ENCODE measurements at regions not wholly inside any gene's neighbourhood (a gene's known extent, or its start where the extent isn't known, plus 50 kb on each side); places are given as distances from the start of the nearest gene placed in this dataset.

DNA sequence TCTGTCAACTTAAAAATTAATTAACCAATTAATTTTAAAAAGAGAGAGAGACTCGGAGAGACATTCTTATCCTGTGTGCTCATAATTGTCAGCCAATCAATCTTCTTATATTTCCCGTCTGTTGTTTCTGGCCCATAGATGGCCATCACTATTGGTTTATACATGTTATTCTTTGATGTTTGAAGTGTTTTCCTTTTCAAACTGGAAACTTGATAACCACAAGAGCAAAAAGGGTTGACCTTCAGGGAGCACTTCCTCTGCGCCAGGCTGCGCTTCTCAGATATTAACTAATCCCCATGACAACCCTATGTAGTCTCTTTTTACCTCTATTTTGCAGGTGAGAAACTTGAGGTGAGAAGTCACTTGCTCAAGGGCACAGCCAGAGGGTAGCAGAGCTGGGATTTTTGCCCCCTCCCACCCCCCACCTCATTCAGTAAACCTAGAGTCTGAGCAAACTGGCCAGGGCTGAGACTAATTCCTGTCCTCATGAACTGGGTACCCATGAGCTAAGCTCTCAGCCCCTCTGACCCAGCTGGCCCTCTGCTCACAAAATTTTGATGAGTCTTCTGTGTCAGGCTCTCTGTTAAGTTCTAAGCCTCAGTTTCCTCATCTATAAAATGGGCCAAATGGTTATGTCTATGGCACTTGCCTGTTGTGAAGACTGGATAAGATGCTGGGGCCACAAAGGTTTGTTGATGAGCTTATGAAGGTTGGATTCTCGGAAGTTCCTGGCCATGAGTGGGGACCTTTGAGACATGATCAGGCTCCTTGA lies 86.0 kb upstream of the SH3PXD2B start:
- CTCF ChIA-PET: interaction anchor here (0.6 to 1.3 kb wide), 2 partner anchors 56 to 1224 kb away, joined by 3 to 4 read pairs; no protein-coding TSS in a partner anchor
- Mint-ChIP-seq H3K27me3 (ENCODE audit: unreplicated experiment) (peaks cover 69% of the 10 kb centered on the region), H3K4me3 (ENCODE audit: low read depth, unreplicated experiment) (no peak overlapping the region), H3K9me3 (ENCODE audit: low read depth, unreplicated experiment) (no peaks in the 10 kb centered on the region), H3K36me3 (ENCODE audit: insufficient read depth, unreplicated experiment) (no peaks in the 10 kb centered on the region), H3K4me1 (ENCODE audit: low read depth, unreplicated experiment) (no peaks in the 10 kb centered on the region), H3K27ac (ENCODE audit: unreplicated experiment) (no peak overlapping the region)
- TF ChIP-seq, protein P1, sequence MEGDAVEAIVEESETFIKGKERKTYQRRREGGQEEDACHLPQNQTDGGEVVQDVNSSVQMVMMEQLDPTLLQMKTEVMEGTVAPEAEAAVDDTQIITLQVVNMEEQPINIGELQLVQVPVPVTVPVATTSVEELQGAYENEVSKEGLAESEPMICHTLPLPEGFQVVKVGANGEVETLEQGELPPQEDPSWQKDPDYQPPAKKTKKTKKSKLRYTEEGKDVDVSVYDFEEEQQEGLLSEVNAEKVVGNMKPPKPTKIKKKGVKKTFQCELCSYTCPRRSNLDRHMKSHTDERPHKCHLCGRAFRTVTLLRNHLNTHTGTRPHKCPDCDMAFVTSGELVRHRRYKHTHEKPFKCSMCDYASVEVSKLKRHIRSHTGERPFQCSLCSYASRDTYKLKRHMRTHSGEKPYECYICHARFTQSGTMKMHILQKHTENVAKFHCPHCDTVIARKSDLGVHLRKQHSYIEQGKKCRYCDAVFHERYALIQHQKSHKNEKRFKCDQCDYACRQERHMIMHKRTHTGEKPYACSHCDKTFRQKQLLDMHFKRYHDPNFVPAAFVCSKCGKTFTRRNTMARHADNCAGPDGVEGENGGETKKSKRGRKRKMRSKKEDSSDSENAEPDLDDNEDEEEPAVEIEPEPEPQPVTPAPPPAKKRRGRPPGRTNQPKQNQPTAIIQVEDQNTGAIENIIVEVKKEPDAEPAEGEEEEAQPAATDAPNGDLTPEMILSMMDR (IDR thresholded peaks at IDR 0.05; ENCODE audit: unreplicated experiment): no peak
- DNase-seq: no peak
- intact Hi-C loops (cut with micrococcal nuclease; ENCODE audit: unreplicated experiment): no loop called here
- no TSS peak for BruUV-seq (replicated peaks)

- H3K27me3 Mint-ChIP-seq (ENCODE audit: unreplicated experiment): peaks cover 75% of the 10 kb centered on the region
- no peak for DNase-seq
- TF ChIP-seq, protein P1 (IDR thresholded peaks at IDR 0.05; ENCODE audit: unreplicated experiment): no peak
- peaks cover 11% of the 10 kb centered on the region for H3K4me1 Mint-ChIP-seq (ENCODE audit: low read depth, unreplicated experiment)
- no peaks in the 10 kb centered on the region for H3K9me3 Mint-ChIP-seq (ENCODE audit: low read depth, unreplicated experiment)
- intact Hi-C loops (cut with micrococcal nuclease; ENCODE audit: unreplicated experiment): no loop called here
- no peak overlapping the region for H3K27ac Mint-ChIP-seq (ENCODE audit: unreplicated experiment)
- H3K36me3 Mint-ChIP-seq (ENCODE audit: insufficient read depth, unreplicated experiment): no peaks in the 10 kb centered on the region
- CTCF ChIA-PET: no interaction called here
- no peak overlapping the region for H3K4me3 Mint-ChIP-seq (ENCODE audit: low read depth, unreplicated experiment)
- BruUV-seq (replicated peaks): no TSS peak
These were observed 80.8 kb upstream of the SH3PXD2B start for GRCh38 chr5:172535108-172535445.

GRCh38 chr5:172534229-172535107 lies 80.1 kb upstream of the SH3PXD2B start:
- DNase-seq: no peak
- Mint-ChIP-seq H3K27me3 (ENCODE audit: unreplicated experiment) (peaks cover 81% of the 10 kb centered on the region), H3K27ac (ENCODE audit: unreplicated experiment) (no peak overlapping the region), H3K36me3 (ENCODE audit: insufficient read depth, unreplicated experiment) (no peaks in the 10 kb centered on the region), H3K9me3 (ENCODE audit: low read depth, unreplicated experiment) (no peaks in the 10 kb centered on the region), H3K4me3 (ENCODE audit: low read depth, unreplicated experiment) (no peak overlapping the region), H3K4me1 (ENCODE audit: low read depth, unreplicated experiment) (peaks cover 11% of the 10 kb centered on the region)
- CTCF ChIA-PET: no interaction called here
- intact Hi-C loops (cut with micrococcal nuclease; ENCODE audit: unreplicated experiment): no loop called here
- no TSS peak for BruUV-seq (replicated peaks)
- TF ChIP-seq, protein P1 (IDR thresholded peaks at IDR 0.05; ENCODE audit: unreplicated experiment): no peak

- intact Hi-C loops (cut with micrococcal nuclease; ENCODE audit: unreplicated experiment): no loop called here
- Mint-ChIP-seq H3K27ac (ENCODE audit: unreplicated experiment) (no peak overlapping the region), H3K4me3 (ENCODE audit: low read depth, unreplicated experiment) (no peak overlapping the region), H3K36me3 (ENCODE audit: insufficient read depth, unreplicated experiment) (no peaks in the 10 kb centered on the region), H3K9me3 (ENCODE audit: low read depth, unreplicated experiment) (peaks cover 3% of the 10 kb centered on the region), H3K4me1 (ENCODE audit: low read depth, unreplicated experiment) (peaks cover 11% of the 10 kb centered on the region), H3K27me3 (ENCODE audit: unreplicated experiment) (peaks cover 81% of the 10 kb centered on the region)
- BruUV-seq (replicated peaks): no TSS peak
- TF ChIP-seq, protein P1 (IDR thresholded peaks at IDR 0.05; ENCODE audit: unreplicated experiment): no peak
- no peak for DNase-seq
- CTCF ChIA-PET: no interaction called here
These were observed 79.3 kb upstream of the SH3PXD2B start for GRCh38 chr5:172533399-172534228.

Data from Calu3 (cell line).